ENCODE measurements at regions not wholly inside any gene's neighbourhood (a gene's known extent, or its start where the extent isn't known, plus 50 kb on each side); places are given as distances from the start of the nearest gene placed in this dataset.

DNA sequence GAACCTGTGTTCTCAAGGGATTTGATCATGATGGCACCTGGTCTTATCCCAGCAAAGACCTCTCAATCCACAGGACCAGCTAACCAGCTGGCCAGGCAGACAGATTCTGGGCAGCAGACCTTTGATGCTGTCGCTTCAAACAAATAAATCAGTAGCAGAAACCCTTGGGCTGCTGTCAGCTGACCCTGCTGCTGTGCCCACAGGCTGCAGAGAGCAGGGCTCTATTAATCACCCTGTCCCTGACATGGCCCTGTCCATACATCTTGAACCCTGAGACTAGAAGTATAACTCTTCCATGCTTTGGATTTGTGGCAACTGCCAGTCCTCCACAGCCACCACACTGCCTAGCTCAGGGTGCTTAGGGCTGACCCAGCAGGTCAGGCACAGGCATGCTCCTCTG, 244.1 kb upstream of the PODXL start:
- intact Hi-C loops (cut with micrococcal nuclease), result no loop called here
- TF ChIP-seq MYC (IDR thresholded peaks at IDR 0.05; ENCODE audit: low read depth, low read length) (no peak), EZH2 (IDR thresholded peaks at IDR 0.05; ENCODE audit: borderline replicate concordance, low read depth, low read length, severe bottlenecking) (no peak), POLR2AphosphoS5 (IDR thresholded peaks at IDR 0.05; ENCODE audit: insufficient read depth, low read depth, low read length) (no peak), JUN (IDR thresholded peaks at IDR 0.05; ENCODE audit: borderline replicate concordance, insufficient read depth, insufficient read length, low read depth) (no peak), POLR2A (IDR thresholded peaks at IDR 0.05; ENCODE audit: low read depth, low read length) (no peak), FOS (IDR thresholded peaks at IDR 0.05; ENCODE audit: borderline replicate concordance, insufficient read depth, low read length) (no peak), GATA2 (IDR thresholded peaks at IDR 0.05; ENCODE audit: insufficient read depth, insufficient read length, low read depth, low read length) (no peak)
- TF ChIP-seq, protein P1, sequence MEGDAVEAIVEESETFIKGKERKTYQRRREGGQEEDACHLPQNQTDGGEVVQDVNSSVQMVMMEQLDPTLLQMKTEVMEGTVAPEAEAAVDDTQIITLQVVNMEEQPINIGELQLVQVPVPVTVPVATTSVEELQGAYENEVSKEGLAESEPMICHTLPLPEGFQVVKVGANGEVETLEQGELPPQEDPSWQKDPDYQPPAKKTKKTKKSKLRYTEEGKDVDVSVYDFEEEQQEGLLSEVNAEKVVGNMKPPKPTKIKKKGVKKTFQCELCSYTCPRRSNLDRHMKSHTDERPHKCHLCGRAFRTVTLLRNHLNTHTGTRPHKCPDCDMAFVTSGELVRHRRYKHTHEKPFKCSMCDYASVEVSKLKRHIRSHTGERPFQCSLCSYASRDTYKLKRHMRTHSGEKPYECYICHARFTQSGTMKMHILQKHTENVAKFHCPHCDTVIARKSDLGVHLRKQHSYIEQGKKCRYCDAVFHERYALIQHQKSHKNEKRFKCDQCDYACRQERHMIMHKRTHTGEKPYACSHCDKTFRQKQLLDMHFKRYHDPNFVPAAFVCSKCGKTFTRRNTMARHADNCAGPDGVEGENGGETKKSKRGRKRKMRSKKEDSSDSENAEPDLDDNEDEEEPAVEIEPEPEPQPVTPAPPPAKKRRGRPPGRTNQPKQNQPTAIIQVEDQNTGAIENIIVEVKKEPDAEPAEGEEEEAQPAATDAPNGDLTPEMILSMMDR (IDR thresholded peaks at IDR 0.05; ENCODE audit: extremely low read depth in 1 of 2, insufficient read depth in 1 of 2, low read depth in 1 of 2, low read length in 2 of 2), result no peak
- TF ChIP-seq, protein P2, sequence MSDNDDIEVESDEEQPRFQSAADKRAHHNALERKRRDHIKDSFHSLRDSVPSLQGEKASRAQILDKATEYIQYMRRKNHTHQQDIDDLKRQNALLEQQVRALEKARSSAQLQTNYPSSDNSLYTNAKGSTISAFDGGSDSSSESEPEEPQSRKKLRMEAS (IDR thresholded peaks at IDR 0.05; ENCODE audit: insufficient read depth, insufficient read length), result no peak

More for the DNA sequence above, 244.1 kb upstream of the PODXL start:
- ChIA-PET CTCF (no interaction called here), POLR2A (no interaction called here)
- BruUV-seq (replicated peaks), result no TSS peak
- dilution Hi-C loops (cut with MboI; ENCODE audit: extremely low pct_ligation_motif_present, low sequenced_read_pairs), result no loop called here
- H3K9me3 ChIP-seq (replicated peaks; ENCODE audit: control insufficient read depth, insufficient read depth, low read length), result no peaks in the 10 kb centered on the region
- no peaks in the 10 kb centered on the region for H3K4me1 ChIP-seq (ENCODE audit: control insufficient read depth, extremely low read depth, insufficient read depth, low read length)
- peaks cover 0 to 3% of the 10 kb centered on the region in 2 experiments for H3K27me3 ChIP-seq (ENCODE audit: control insufficient read depth in 2 of 2, insufficient read depth in 2 of 2, low read length in 2 of 2)
- H4K20me1 ChIP-seq (replicated peaks; ENCODE audit: control insufficient read depth, extremely low read depth, insufficient read depth, low read length), result no peaks in the 10 kb centered on the region
- no peak overlapping the region for H2AFZ ChIP-seq (ENCODE audit: low read depth, low read length)
- H3K9ac ChIP-seq (replicated peaks; ENCODE audit: extremely low read depth, insufficient read depth, low read length), result no peak overlapping the region
- no peak overlapping the region for H3K4me3 ChIP-seq (replicated peaks in 1 of 3; ENCODE audit: insufficient read depth in 1 of 3, low read depth in 1 of 3, low read length in 3 of 3)
- H3K9me1 ChIP-seq (replicated peaks; ENCODE audit: control insufficient read depth, extremely low read depth, insufficient read depth, low read length), result no peaks in the 10 kb centered on the region
- FAIRE-seq (no peak), DNase-seq (ENCODE audit: low read depth, low spot score) (no peak)
- H3K79me2 ChIP-seq (ENCODE audit: control insufficient read depth, insufficient read depth, low read length), result no peaks in the 10 kb centered on the region
- no peaks in the 10 kb centered on the region for H3K36me3 ChIP-seq (ENCODE audit: control insufficient read depth in 2 of 2, extremely low read depth in 1 of 2, insufficient read depth in 2 of 2, low read length in 2 of 2)
- H3K27ac ChIP-seq (ENCODE audit: insufficient read depth, low read depth, low read length), result no peak overlapping the region
- H3K4me2 ChIP-seq (ENCODE audit: insufficient read depth, low read length), result no peak overlapping the region
